GM10266 (cell line): ENCODE measurements at regions not wholly inside any gene's neighbourhood (a gene's known extent, or its start where the extent isn't known, plus 50 kb on each side); places are given as distances from the start of the nearest gene placed in this dataset.

Experiments used
- DNase-seq: peaks from one replicate; pipeline ENCODE4 v3.0.0; 2012; ENCODE audit errors: extremely low spot score
- TF ChIP-seq, protein P1 (sequence below): IDR thresholded peaks from 2 replicates; pipeline ENCODE4 v1.5.1; 2012; ENCODE audit warnings: mild to moderate bottlenecking, low read depth; ENCODE audit not compliant: control insufficient read depth, insufficient read depth; ENCODE audit errors: missing control alignments

DNA sequence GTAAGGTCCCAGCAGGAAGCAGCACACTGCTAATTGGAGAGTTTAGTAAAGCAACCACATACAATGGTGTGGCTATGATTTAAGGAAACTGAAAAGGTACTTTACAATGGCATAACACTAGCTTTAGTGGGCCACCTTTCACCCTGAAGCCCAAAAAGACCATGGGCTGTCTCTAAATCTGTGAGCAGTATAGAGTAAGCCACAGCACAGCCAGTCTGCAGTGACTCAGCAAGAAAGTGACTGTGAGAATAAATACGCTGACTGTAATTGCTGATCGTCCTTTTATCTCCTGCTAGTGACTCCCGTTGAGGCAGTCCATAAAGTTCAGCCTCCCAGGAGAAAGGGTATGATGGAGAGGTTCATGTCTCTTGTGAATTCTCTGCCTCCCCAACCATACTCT is 679.8 kb upstream of the KIF2B start:
- no peak for DNase-seq
- TF ChIP-seq, protein P1, sequence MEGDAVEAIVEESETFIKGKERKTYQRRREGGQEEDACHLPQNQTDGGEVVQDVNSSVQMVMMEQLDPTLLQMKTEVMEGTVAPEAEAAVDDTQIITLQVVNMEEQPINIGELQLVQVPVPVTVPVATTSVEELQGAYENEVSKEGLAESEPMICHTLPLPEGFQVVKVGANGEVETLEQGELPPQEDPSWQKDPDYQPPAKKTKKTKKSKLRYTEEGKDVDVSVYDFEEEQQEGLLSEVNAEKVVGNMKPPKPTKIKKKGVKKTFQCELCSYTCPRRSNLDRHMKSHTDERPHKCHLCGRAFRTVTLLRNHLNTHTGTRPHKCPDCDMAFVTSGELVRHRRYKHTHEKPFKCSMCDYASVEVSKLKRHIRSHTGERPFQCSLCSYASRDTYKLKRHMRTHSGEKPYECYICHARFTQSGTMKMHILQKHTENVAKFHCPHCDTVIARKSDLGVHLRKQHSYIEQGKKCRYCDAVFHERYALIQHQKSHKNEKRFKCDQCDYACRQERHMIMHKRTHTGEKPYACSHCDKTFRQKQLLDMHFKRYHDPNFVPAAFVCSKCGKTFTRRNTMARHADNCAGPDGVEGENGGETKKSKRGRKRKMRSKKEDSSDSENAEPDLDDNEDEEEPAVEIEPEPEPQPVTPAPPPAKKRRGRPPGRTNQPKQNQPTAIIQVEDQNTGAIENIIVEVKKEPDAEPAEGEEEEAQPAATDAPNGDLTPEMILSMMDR, result no peak

DNA sequence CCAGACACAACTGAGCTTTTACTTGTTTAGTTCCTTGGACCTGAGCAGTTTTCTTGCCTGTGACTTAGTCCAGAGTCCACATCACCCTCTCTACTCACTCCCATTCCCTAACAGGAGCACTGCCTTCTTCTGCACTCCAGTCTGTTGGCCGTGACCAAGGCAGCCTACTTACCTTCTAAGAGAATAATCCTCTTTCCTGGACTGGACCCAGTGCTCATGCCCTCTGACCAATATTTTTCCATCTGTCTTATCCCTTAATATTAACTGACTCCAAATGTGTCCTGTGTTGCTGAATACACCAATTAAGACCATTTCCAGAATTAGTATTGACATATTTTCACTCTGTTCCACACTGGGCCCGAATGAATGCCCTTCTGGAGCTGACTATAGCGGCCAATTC is 681.0 kb upstream of the KIF2B start:
- no peak for DNase-seq
- TF ChIP-seq, protein P1, result no peak

DNA sequence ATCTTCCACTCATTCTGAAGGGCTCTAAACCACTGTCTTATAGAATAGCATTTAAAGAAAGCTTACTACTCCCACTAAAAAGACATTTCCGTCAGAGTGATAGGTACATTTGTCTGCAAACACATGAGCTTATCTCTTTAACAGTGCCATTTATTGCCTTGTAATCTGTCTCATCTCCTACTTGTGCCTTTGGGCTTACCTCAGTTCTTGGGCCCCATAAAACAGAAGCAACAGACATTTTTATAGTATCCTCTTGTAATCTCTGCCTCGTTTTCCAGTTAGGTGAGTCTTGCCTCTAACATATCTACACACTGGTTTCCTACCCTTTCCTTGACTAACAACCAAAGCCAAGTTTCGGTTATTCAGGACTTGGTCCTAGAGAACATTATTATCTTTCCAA is 681.4 kb upstream of the KIF2B start:
- no peak for DNase-seq
- TF ChIP-seq, protein P1, result no peak

DNA sequence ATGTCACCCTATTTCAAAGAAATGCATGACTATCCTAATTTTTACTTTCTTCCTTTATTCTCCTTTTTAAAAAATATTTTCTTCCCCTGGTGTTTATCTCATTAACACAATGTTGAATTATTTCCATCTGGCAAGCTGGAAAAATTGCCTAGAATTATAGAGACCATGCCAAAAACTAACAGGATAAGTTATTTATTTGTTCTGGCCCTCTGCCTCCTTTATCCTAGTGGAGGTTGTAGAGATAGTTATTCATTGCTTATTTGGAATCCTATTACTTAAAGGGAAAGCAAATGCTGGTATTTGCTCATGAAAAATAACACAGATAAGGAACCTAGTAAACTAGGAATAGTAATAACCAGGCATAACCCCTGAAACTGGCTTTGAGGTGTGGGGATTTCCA is 684.9 kb upstream of the KIF2B start:
- TF ChIP-seq, protein P1, result no peak
- no peak for DNase-seq

DNA sequence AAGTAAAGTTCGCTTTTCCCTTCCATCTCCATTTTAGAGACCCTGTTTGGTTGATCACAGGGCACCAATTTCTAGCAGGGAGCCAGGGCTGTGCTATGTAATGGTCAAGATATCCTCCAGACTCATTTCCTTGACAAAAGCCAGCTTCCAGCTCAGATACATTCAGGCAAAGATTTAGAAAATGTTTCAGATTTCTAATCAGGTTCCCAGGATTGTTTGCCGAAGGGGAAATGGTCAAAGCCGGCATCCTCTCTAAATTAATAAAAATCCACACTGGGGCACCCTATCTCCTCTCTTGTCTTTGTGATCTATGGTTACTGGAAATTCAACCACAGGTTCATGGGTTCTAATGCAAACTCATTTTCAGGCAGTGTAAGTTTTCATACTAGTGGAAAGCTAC is 686.8 kb upstream of the KIF2B start:
- DNase-seq, result no peak
- TF ChIP-seq, protein P1, result no peak

DNA sequence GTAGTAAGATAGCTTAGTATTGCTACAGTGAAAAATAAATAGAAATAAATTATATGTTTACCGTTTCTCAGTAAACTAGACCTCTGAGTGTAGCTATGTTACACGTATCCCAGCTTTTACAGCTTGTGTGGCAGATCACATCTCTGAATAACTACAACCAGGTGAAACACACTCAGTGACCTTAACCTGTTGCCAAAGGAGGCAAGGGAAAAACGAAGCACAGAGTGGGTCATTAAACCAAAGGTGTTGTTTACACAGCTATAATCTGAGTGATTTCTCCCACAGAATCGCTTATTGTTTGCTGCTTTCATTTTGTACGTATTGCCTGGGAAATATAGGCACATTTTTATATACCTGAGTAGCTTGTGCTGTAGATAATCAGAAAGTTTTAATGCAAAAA is 688.2 kb upstream of the KIF2B start:
- DNase-seq, result no peak
- TF ChIP-seq, protein P1, result no peak

DNA sequence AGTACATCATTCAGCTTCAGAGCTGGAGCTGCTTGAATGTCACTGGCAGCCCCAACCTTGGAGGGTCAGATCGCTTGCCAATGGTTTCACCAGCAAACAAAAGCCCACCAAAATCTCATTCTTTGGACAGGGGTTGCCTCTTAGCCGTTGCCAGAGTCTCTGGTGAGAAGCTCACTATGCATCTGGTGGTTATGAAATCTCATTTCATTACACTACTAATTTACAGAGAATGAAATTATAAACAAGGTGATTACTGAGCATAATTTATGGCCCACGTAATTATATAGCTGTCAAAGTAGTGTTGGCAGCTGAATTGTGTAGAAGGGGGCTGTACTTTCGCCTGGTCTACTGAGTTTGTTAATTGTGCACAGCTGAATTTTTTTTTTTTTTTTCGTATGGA is 688.9 kb upstream of the KIF2B start:
- DNase-seq, result no peak
- TF ChIP-seq, protein P1, result no peak

DNA sequence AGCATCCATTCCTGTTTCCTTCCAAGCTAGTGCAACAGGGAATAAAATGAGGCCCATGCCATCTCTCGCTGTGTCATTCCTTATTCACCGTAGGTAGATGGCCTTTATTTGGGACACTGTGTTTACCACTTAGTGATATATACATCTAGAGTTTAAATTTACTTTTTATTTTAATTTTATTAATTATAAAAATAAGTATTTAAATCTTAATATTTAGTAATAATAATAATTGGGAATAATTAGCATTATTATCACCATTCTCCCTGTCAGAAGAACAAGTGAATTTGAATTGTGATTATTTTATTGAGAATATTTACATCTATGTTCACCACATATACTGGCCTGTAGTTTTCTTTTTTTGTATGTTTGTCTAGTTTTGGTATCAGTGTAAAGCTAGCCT is 692.9 kb upstream of the KIF2B start:
- TF ChIP-seq, protein P1, result no peak
- DNase-seq, result no peak
